ENCODE measurements at regions not wholly inside any gene's neighbourhood (a gene's known extent, or its start where the extent isn't known, plus 50 kb on each side); places are given as distances from the start of the nearest gene placed in this dataset.

GRCh38 chr11:70776914-70777532 is 378.7 kb downstream of the CTTN start:
- no peak for DNase-seq

- no peak for DNase-seq
Observed at GRCh38 chr11:70778883-70779282, 380.6 kb downstream of the CTTN start.

- no peak for DNase-seq
Observed at GRCh38 chr11:70779433-70780245, 381.3 kb downstream of the CTTN start.

- DNase-seq = no peak
Observed at GRCh38 chr11:70780246-70780535, 381.9 kb downstream of the CTTN start.

DNA sequence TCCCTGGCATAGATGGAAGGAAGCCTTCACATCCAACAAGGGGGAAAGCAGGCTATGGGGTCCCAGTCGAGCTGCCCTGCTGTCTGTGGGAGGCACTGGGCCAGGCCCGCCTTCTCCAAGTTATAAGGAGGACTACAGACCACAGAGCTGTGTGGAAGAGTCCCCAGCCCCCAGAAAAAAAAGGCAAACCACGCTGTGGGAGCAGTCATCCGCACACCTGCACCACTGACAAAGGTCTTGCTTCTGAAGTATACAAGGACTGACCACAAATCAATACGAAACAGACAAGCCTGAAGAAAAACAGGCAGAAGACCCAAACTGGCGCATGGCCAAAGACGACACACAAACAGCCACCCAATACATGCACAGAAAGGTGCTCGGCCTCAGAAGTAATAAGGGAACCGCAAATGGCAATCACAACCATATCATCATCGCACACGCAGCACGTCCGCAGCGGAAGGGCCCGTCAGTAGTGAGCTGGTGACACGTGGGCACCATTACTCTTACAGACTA is 384.1 kb downstream of the CTTN start:
- DNase-seq = no peak

- no peak for DNase-seq
Observed at GRCh38 chr11:70783356-70783755, 385.0 kb downstream of the CTTN start.

- no peak for DNase-seq
Observed at GRCh38 chr11:70783821-70784220, 385.5 kb downstream of the CTTN start.

GRCh38 chr11:70785372-70785771 is 387.0 kb downstream of the CTTN start:
- no peak for DNase-seq

DNA sequence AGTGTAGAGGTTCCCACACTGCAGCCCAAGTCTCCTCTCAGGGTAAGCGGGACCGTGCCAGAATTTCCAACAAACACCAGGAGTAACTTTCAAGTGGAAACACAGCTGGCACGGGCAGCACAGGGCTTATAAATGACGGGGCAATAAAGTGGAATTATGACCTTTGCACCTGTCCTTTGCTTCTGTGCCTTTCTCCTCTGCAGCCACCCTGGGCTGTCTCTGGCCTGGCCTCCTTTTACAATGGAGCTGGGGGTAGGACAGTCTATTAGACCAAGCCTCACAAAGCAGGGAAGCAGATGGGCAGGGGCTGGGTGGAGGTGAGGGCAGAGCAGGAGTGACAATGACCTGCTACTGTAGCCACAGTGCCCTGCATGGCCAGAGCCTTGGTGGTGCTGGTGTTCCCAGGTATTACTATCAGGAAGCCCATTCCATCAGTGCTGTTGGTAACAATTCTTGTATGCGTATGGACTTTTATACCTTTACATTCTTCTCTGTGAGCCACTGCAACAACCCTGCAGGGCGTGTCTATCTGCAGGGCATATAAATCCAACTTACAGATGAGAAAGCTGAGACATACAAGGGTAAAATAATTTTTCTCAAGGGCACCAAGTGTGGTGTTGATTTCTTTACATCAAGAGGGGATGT is 387.8 kb downstream of the CTTN start:
- DNase-seq = no peak

GRCh38 chr11:70788248-70789022 is 390.1 kb downstream of the CTTN start:
- no peak for DNase-seq

DNA sequence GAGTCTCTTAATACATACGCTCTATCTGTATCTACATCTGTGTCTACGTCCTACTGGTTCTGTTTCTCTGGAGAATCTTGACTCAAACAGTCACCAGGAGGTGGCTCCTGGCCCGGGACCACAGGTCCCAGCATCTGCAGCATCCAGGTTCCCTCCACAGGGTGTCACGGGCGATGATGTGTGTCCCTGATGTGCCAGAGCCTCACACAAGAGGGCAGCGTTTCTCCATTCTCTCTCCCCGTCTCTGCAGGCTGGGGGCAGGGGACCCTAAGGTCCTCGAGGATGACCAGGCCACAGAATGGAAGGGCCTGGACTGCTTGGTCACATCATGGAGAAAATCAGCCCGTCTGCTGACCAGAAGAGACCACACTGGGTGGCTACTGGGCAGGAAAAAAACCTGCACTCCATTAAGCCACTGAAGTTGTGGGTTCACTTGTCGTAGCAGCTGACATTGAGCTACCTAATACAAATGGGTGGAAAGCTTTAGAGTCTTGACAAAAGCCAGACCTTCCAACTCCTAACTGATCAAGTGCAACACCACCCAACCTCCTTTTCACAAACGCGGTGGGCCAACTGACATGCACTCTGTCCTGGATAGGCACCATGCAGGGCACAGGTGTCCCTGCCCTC is 392.5 kb downstream of the CTTN start:
- DNase-seq = no peak

DNA sequence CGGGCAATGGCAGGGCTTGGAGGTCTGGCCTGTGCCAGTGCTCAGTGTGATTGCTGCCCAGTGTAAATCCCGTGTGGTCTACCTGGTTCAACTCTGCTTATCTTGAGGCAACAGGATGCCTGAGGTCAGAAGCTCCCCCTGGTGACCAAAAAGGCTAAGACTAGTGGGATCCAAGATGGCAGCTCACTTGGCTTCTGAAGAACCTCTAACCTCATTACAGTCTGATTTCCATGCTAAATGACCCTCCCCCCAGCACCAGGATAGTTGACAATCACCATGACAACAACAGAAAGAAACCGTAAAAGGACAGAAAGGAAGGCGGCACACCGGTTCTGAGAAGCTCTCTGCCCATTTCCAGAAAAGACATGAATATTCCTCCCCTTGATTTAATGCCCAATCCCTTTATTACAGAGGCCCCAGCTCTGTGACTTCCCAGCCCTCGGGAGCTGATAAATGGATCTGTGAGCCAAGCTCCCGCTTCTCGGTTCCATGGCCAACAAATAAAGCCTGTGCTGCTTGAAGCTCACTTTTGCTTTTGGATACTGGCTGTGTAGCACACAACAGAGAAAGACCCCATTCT is 398.4 kb downstream of the CTTN start:
- DNase-seq = no peak

- no peak for DNase-seq
Observed at GRCh38 chr11:70798296-70798695, 400.0 kb downstream of the CTTN start.

- no peak for DNase-seq
Observed at GRCh38 chr11:70799386-70799785, 401.1 kb downstream of the CTTN start.

GRCh38 chr11:70802185-70802584 is 403.9 kb downstream of the CTTN start:
- DNase-seq = no peak

DNA sequence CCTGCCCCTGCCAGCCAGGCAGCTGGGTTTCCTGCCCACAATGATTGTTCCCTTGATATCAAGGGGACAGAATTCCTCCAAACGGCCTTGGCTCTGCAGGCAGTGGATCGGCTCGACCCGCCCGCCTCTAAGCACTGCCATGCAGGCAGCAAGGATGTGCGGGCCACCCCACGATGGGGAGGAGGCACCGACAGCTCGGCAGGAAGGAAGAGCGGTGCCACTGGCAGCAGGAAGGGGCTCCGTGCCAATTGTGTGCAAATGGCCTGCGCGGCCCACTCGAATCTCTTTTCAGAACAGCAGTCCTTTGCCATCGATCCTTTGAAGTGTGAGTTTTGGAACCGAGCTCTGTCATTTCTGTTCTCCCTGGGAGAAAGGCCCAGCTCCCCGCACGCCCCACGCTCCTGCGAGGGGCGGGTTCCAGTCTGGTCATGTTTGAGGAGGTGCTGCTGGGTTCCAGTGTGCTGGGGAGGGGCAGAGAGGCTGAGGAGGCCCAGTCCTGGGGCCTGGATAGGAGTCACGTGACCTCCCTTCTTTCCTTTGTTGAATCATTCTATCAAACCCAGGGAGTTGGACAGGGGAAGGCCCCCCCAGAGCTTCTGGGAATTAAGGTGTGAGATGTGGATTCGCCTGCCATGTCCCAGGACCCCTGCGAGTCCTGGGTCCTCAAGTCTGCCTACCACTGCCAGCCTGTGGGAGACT is 406.0 kb downstream of the CTTN start:
- DNase-seq = no peak

DNA sequence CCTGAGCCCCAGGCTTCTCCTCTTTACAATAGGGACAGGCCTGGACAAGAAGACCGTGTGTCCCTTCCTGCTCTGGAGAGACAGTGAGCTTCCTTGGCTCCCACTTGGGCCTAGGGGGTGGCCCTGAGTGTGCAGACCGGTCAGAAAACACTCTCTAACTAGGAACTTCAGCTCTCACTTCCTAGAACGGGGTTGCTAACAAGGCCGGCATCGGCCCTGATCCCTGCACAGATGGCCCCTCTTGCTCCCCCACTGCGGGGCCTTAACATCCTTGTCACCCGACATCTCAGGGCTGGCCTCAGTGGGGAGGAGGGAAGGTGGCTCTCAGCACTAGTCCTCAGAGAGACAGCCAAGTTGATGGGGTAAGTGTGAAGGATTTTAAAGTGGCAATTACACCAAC is 406.9 kb downstream of the CTTN start:
- DNase-seq = no peak

- no peak for DNase-seq
Observed at GRCh38 chr11:70805971-70806370, 407.6 kb downstream of the CTTN start.

DNA sequence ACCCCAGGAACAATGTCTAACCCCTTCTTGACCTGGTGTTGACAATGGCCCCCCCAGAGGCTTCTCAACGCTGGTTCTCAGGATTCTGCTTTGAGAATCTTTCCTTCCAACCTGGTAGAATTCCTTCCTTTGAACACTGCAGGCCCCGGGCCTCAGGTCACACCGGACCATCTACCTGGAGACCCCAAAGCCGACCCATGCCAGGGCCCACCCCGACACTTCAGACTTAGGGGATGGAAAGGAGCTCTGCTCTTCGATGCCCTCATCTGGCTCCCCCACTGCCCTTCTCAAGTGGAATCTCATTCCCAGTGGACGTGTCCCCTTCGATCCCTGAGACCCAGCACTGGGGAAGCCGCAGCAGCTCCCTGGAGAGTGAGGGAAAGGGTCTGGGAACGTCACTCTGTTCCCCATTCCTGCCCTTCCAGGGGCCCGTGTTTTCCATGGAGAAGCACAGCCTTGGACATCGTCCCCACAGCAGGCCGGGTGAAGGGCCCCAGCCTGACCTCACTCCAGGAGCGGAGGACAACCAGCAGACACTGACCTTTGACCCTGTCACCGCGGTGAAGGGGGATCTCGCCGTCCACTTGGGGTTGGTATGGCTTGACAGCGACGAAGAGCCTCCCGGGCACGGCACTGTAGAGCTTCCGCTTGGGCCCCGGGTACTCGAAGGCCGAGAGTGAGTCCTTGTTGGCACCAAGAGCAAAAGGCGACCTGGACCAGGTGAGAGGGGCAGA is 408.3 kb downstream of the CTTN start:
- no peak for DNase-seq

GRCh38 chr11:70807195-70807543 is 408.8 kb downstream of the CTTN start:
- DNase-seq = no peak

- no peak for DNase-seq
Observed at GRCh38 chr11:70808686-70809375, 410.5 kb downstream of the CTTN start.
